ENCODE measurements at regions not wholly inside any gene's neighbourhood (a gene's known extent, or its start where the extent isn't known, plus 50 kb on each side); places are given as distances from the start of the nearest gene placed in this dataset.
A peak's percentile ranks its signal among the peaks of the same experiment; 100 is the strongest.

- no peak for DNase-seq
- peak; percentile 97 for ATAC-seq
- intact Hi-C loops (cut with micrococcal nuclease) = no loop called here
Measured at GRCh38 chr9:95644377-95644776, 127.6 kb upstream of the PTCH1 start.

GRCh38 chr9:95643619-95644018, 126.8 kb upstream of the PTCH1 start:
- DNase-seq (no peak), ATAC-seq (no peak)
- intact Hi-C loops (cut with micrococcal nuclease) = no loop called here

GRCh38 chr9:95642189-95642588, 125.4 kb upstream of the PTCH1 start:
- ATAC-seq = no peak
- intact Hi-C loops (cut with micrococcal nuclease) = no loop called here

GRCh38 chr9:95641586-95641985, 124.8 kb upstream of the PTCH1 start:
- DNase-seq = no peak
- intact Hi-C loops (cut with micrococcal nuclease) = no loop called here
- ATAC-seq = no peak

More at GRCh38 chr9:95642189-95642588, 125.4 kb upstream of the PTCH1 start:
- no peak for DNase-seq

GRCh38 chr9:95640336-95640735, 123.6 kb upstream of the PTCH1 start:
- intact Hi-C loops (cut with micrococcal nuclease) = no loop called here
- DNase-seq (no peak), ATAC-seq (no peak)

GRCh38 chr9:95635986-95636671, 119.4 kb upstream of the PTCH1 start:
- intact Hi-C loops (cut with micrococcal nuclease) = no loop called here
- DNase-seq = no peak
- ATAC-seq = no peak

GRCh38 chr9:95634536-95634935, 117.8 kb upstream of the PTCH1 start:
- DNase-seq (no peak), ATAC-seq (no peak)
- intact Hi-C loops (cut with micrococcal nuclease) = no loop called here

- DNase-seq = no peak
- no peak for ATAC-seq
- intact Hi-C loops (cut with micrococcal nuclease) = no loop called here
Measured at GRCh38 chr9:95634114-95634513, 117.3 kb upstream of the PTCH1 start.

- DNase-seq (no peak), ATAC-seq (no peak)
- intact Hi-C loops (cut with micrococcal nuclease) = no loop called here
Measured at GRCh38 chr9:95629585-95629984, 112.8 kb upstream of the PTCH1 start.

GRCh38 chr9:95627802-95628201, 111.0 kb upstream of the PTCH1 start:
- intact Hi-C loops (cut with micrococcal nuclease) = no loop called here
- ATAC-seq = peak; percentile 13
- DNase-seq = no peak

GRCh38 chr9:95626885-95627558, 110.3 kb upstream of the PTCH1 start:
- DNase-seq (peak; percentile 61), ATAC-seq (peak; percentile 81)
- intact Hi-C loops (cut with micrococcal nuclease) = no loop called here

GRCh38 chr9:95626341-95626740, 109.6 kb upstream of the PTCH1 start:
- DNase-seq = no peak
- intact Hi-C loops (cut with micrococcal nuclease) = no loop called here
- no peak for ATAC-seq

GRCh38 chr9:95623640-95624039, 106.9 kb upstream of the PTCH1 start:
- no peak for DNase-seq
- intact Hi-C loops (cut with micrococcal nuclease) = no loop called here
- no peak for ATAC-seq

GRCh38 chr9:95620722-95621121, 104.0 kb upstream of the PTCH1 start:
- intact Hi-C loops (cut with micrococcal nuclease) = no loop called here

GRCh38 chr9:95620314-95620713, 103.5 kb upstream of the PTCH1 start:
- no peak for ATAC-seq
- intact Hi-C loops (cut with micrococcal nuclease) = no loop called here
- DNase-seq = no peak

More at GRCh38 chr9:95620722-95621121, 104.0 kb upstream of the PTCH1 start:
- DNase-seq (no peak), ATAC-seq (no peak)

- DNase-seq (no peak), ATAC-seq (no peak)
- intact Hi-C loops (cut with micrococcal nuclease) = no loop called here
Measured at GRCh38 chr9:95615246-95615645, 98.5 kb upstream of the PTCH1 start.

GRCh38 chr9:95613670-95614069, 96.9 kb upstream of the PTCH1 start:
- no peak for DNase-seq
- ATAC-seq = no peak
- intact Hi-C loops (cut with micrococcal nuclease) = no loop called here

GRCh38 chr9:95611354-95611753, 94.6 kb upstream of the PTCH1 start:
- intact Hi-C loops (cut with micrococcal nuclease) = no loop called here
- ATAC-seq (no peak), DNase-seq (no peak)

GRCh38 chr9:95610006-95610785, 93.4 kb upstream of the PTCH1 start:
- no peak for DNase-seq
- intact Hi-C loops (cut with micrococcal nuclease) = no loop called here
- no peak for ATAC-seq

GRCh38 chr9:95609426-95609825, 92.7 kb upstream of the PTCH1 start:
- intact Hi-C loops (cut with micrococcal nuclease) = no loop called here
- ATAC-seq (no peak), DNase-seq (no peak)
